Progenitor cell of endocrine pancreas (in vitro differentiated cells): ENCODE measurements at regions not wholly inside any gene's neighbourhood (a gene's known extent, or its start where the extent isn't known, plus 50 kb on each side); places are given as distances from the start of the nearest gene placed in this dataset.

Experiments
- DNase-seq: peaks from one replicate; pipeline ENCODE4 v3.0.0; 2021; ENCODE audit warnings: low spot score; ENCODE audit not compliant: unreplicated experiment
- H3K27ac Mint-ChIP-seq: 2 replicates; pipeline ENCODE4 v1.8.0; 2021; ENCODE audit warnings: mild to moderate bottlenecking, moderate library complexity, mixed read lengths
- H3K27me3 Mint-ChIP-seq: 2 replicates; pipeline ENCODE4 v1.8.0; 2021; ENCODE audit warnings: mixed read lengths
- H3K36me3 Mint-ChIP-seq: 2 replicates; pipeline ENCODE4 v1.8.0; 2022; ENCODE audit warnings: mixed read lengths; ENCODE audit not compliant: insufficient read depth
- H3K4me1 Mint-ChIP-seq: 2 replicates; pipeline ENCODE4 v1.8.0; 2021; ENCODE audit warnings: low read depth, mixed read lengths
- H3K4me3 Mint-ChIP-seq: 2 replicates; pipeline ENCODE4 v1.8.0; 2021; ENCODE audit warnings: low read depth, mild to moderate bottlenecking, moderate library complexity, mixed read lengths
- H3K9me3 Mint-ChIP-seq: 2 replicates; pipeline ENCODE4 v1.8.0; 2021; ENCODE audit warnings: low read depth, mixed read lengths
- CTCF ChIP-seq: fragments of 200-600 bp; sonication (generic); IDR thresholded peaks from one replicate; pipeline ENCODE4 v1.5.0; 2021; ENCODE audit warnings: antibody characterized with exemption, mild to moderate bottlenecking; ENCODE audit not compliant: unreplicated experiment

GRCh38 chr3:106920609-106921008 is 456.6 kb upstream of the CCDC54 start:
- H3K4me3 Mint-ChIP-seq = no peak overlapping the region
- peaks cover 4% of the 10 kb centered on the region for H3K9me3 Mint-ChIP-seq
- no peak overlapping the region for H3K27ac Mint-ChIP-seq
- H3K27me3 Mint-ChIP-seq = no peaks in the 10 kb centered on the region
- no peaks in the 10 kb centered on the region for H3K36me3 Mint-ChIP-seq
- DNase-seq = no peak
- peaks cover 5% of the 10 kb centered on the region for H3K4me1 Mint-ChIP-seq
- no peak for TF ChIP-seq CTCF

GRCh38 chr3:106929081-106929480 is 448.2 kb upstream of the CCDC54 start:
- H3K4me3 Mint-ChIP-seq = no peak overlapping the region
- no peak for DNase-seq
- H3K27ac Mint-ChIP-seq = no peak overlapping the region
- no peaks in the 10 kb centered on the region for H3K27me3 Mint-ChIP-seq
- peaks cover 4% of the 10 kb centered on the region for H3K36me3 Mint-ChIP-seq
- H3K9me3 Mint-ChIP-seq = peaks cover 11% of the 10 kb centered on the region
- peaks cover 3% of the 10 kb centered on the region for H3K4me1 Mint-ChIP-seq
- no peak for TF ChIP-seq CTCF

- H3K4me1 Mint-ChIP-seq = peaks cover 3% of the 10 kb centered on the region
- H3K36me3 Mint-ChIP-seq = peaks cover 4% of the 10 kb centered on the region
- H3K4me3 Mint-ChIP-seq = no peak overlapping the region
- no peak overlapping the region for H3K27ac Mint-ChIP-seq
- TF ChIP-seq CTCF = no peak
- no peaks in the 10 kb centered on the region for H3K27me3 Mint-ChIP-seq
- DNase-seq = no peak
- H3K9me3 Mint-ChIP-seq = peaks cover 11% of the 10 kb centered on the region
Measured at GRCh38 chr3:106930086-106930485, 447.2 kb upstream of the CCDC54 start.

- peaks cover 11% of the 10 kb centered on the region for H3K9me3 Mint-ChIP-seq
- DNase-seq = no peak
Measured at GRCh38 chr3:106931904-106932303, 445.3 kb upstream of the CCDC54 start.

GRCh38 chr3:106936337-106936736 is 440.9 kb upstream of the CCDC54 start:
- Mint-ChIP-seq H3K4me1 (no peaks in the 10 kb centered on the region), H3K4me3 (no peak overlapping the region), H3K36me3 (no peaks in the 10 kb centered on the region), H3K9me3 (peaks cover 4% of the 10 kb centered on the region), H3K27ac (no peak overlapping the region), H3K27me3 (no peaks in the 10 kb centered on the region)
- DNase-seq = no peak
- no peak for TF ChIP-seq CTCF

More at GRCh38 chr3:106931904-106932303, 445.3 kb upstream of the CCDC54 start:
- no peak for TF ChIP-seq CTCF
- no peak overlapping the region for H3K4me3 Mint-ChIP-seq
- H3K27ac Mint-ChIP-seq = no peak overlapping the region
- H3K27me3 Mint-ChIP-seq = no peaks in the 10 kb centered on the region
- peaks cover 4% of the 10 kb centered on the region for H3K36me3 Mint-ChIP-seq
- H3K4me1 Mint-ChIP-seq = peaks cover 3% of the 10 kb centered on the region
